ENCODE measurements at regions not wholly inside any gene's neighbourhood (a gene's known extent, or its start where the extent isn't known, plus 50 kb on each side); places are given as distances from the start of the nearest gene placed in this dataset.

DNA sequence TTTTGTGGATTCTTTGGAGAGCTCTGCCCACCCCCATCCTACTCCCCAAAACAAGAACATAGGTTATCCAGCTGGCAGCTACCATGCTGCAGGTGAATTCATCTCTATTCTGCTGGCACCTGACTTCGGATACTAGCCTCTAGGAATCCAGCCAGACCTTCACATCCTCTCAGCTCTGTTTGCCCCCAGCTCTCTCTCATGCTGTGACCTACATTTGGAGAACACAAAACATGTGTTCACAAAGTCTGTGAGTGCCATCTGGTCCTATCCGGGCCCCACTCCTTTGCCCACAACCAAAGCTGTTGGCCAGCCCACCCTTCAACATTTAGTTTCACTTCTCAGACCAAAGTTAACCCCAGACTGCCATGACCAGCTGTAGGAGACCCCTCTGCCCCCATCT is 89.4 kb upstream of the C3orf80 start:
- TF ChIP-seq, protein P1, sequence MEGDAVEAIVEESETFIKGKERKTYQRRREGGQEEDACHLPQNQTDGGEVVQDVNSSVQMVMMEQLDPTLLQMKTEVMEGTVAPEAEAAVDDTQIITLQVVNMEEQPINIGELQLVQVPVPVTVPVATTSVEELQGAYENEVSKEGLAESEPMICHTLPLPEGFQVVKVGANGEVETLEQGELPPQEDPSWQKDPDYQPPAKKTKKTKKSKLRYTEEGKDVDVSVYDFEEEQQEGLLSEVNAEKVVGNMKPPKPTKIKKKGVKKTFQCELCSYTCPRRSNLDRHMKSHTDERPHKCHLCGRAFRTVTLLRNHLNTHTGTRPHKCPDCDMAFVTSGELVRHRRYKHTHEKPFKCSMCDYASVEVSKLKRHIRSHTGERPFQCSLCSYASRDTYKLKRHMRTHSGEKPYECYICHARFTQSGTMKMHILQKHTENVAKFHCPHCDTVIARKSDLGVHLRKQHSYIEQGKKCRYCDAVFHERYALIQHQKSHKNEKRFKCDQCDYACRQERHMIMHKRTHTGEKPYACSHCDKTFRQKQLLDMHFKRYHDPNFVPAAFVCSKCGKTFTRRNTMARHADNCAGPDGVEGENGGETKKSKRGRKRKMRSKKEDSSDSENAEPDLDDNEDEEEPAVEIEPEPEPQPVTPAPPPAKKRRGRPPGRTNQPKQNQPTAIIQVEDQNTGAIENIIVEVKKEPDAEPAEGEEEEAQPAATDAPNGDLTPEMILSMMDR (IDR thresholded peaks at IDR 0.05), result no peak
- no peak for TF ChIP-seq POLR2A (IDR thresholded peaks at IDR 0.05)

All from stomach (tissue), 4 donors.